ENCODE measurements at regions not wholly inside any gene's neighbourhood (a gene's known extent, or its start where the extent isn't known, plus 50 kb on each side); places are given as distances from the start of the nearest gene placed in this dataset.
"Not testable (repeated sequence)": the region's sequence is repeated elsewhere in the genome, so short reads cannot be mapped to it uniquely, and the experiment has no call there.

DNA sequence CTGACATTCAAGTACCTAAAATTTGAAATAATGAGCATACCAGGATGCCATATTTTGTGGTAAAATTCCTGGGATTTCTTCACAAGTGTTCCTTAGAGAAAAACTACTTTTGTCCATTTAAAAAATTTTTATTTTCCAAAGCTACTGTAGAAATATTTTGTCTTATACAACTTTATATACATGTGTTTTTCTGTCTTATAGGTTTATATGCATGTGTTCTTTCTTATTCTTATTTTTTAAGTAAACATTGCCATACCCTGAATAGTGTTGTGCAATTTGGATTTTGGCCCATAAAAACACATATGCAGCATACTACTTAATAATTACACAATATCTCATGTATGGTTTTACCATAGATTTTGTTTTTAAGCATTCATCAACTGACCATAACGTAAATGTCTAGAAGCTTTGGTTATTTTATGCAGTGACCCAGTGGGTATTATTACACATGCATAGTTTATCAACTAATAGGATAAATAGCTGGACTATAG, 1107.4 kb upstream of the SEL1L start:
- no peak for DNase-seq
- intact Hi-C loops (cut with DNase I): no loop called here

DNA sequence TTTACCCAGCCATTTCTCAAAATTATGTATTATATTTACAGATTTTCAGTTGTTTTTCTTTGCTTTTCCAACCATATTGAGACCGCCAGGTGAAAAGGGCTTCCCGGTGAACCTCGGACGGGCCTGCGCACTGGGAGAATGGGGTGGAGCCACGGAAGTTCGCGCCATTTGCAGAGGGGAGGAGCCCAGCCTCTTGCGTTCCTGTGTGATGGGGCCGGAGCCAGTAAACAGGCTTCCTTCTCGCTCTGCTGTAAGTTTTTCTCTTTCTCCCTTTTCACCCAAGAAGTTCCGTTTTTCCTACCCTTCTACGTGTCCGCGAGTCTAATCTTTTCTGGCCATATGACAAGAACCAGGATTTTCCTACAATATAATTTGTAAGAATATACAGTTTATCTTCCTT, 1108.8 kb upstream of the SEL1L start:
- intact Hi-C loops (cut with DNase I): no loop called here
- DNase-seq: peak in 7 of 10 donors; percentile 5 to 85 (median 37)

DNA sequence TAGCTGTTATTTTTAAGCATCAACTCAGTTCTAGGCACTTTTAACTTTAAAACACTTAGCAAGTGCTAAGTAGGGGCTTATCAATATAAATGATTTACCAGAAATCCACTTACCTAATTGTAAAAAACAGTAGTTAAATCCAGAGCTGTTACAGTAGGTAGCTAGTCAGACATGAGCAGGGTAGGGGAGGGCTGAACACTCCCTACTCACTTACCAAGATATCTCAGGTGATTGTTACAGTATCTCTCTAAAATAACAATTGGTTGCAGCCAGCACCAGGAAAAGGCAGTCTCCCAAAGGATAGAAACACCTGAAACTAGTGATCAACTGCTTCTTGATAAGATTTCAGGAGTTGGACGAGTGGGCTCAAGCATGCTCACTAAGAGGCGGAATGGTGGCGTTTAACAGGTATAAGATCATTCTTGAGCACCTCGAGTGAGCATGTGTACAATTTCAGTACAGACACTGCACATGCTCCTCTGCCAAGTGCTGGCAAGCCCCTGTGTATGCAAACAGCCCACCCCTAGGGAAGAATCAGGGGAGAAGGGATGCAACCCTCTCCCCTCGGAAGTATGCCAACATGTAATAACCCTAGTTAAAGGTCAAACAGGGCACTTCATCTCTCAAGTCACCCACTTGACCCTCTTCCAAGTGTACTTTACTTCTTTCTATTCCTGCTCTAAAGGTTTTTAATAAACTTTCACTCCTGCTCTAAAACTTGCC, 1113.6 kb upstream of the SEL1L start:
- intact Hi-C loops (cut with DNase I): no loop called here
- no peak for DNase-seq

GRCh38 chr14:82655770-82656169, 1122.1 kb upstream of the SEL1L start:
- no peak for DNase-seq
- intact Hi-C loops (cut with DNase I): no loop called here

DNA sequence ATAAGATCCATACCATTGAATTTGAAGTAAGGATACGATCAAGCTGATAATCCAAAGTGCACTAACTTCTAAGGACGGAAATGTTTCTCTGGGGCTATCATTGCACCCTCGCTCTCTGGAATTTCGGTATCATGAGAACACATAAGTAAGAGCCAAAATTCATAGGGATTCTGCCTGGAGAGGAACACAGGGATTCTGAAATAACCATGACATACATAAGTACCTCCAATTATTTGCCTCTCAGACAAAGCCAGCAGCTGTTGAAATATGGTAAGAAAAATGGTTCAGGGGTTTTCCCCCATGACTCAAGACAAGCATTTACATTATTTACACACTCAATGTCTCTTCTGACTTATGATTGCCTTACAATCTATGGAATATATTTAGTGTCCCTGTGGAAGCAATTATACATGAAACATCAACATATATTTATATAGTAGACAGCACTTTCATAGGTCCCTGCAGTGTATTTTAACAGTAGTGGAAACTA, 1123.6 kb upstream of the SEL1L start:
- no peak for DNase-seq
- intact Hi-C loops (cut with DNase I): no loop called here

- intact Hi-C loops (cut with DNase I): no loop called here
- DNase-seq: no peak
These were observed 1127.6 kb upstream of the SEL1L start for GRCh38 chr14:82661258-82661657.

GRCh38 chr14:82667006-82667405, 1133.4 kb upstream of the SEL1L start:
- no peak for DNase-seq
- intact Hi-C loops (cut with DNase I): no loop called here

DNA sequence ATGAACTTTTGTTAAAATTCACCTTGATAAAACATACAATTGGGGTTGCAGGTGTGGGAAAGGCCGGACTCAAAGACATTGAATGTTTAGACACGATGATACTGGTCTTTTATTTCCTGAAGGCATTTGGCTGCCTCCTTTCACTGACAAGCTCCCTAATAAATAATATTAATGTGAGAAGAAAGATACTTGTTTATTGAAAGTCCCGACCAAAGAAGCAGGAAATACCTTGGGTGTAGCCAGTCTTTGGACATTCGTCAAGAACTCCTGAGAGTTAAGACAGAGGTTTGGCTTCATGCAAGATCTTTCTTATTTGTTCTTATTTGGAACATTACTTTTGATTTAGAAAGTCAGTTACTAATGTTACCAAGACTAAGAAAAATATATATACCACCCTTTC, 1133.8 kb upstream of the SEL1L start:
- intact Hi-C loops (cut with DNase I): no loop called here
- DNase-seq: no peak

DNA sequence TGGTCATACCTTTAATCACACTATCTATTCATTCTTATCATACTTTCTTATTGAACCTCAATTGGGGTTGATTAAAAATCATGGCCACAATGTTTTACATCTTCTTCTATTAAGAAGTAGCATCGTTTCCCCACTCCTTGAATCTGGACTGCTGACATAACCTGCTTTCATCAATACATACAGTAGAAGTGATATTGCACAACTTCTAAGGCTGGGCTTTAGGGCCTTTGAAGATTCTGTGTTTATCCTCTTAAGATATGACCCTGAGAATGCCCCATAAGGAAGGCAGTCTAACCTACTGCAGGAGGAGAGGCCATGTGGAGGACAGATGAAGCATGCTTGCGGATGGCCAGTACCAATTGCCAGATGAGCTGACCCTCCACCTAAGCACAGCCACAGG, 1142.8 kb upstream of the SEL1L start:
- intact Hi-C loops (cut with DNase I): no loop called here

GRCh38 chr14:82689948-82690347, 1156.3 kb upstream of the SEL1L start:
- no peak for DNase-seq
- intact Hi-C loops (cut with DNase I): no loop called here

More for the DNA sequence above, 1142.8 kb upstream of the SEL1L start:
- DNase-seq: peak in 1 of 10 donors; percentile 33

DNA sequence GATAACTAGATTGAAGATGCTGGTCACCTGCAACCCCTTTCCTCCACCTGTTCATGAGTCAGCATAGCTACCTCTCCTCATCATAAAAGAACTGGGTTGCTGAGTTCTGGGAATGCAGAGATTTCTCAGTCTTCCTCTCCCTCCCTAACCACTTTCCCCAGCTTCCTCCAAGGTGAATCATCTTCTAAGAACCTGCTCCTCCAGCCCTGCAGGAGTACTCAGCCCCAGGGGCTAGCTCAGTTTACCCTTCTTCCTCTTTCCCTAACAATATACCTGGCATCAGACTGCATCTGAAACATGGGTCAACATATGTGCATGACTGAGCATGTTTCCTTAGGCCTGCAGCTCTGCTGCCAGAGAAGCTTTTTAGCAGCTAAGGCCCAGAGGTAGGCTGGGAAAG, 1157.5 kb upstream of the SEL1L start:
- intact Hi-C loops (cut with DNase I); DNase-seq: not testable (repeated sequence)

DNA sequence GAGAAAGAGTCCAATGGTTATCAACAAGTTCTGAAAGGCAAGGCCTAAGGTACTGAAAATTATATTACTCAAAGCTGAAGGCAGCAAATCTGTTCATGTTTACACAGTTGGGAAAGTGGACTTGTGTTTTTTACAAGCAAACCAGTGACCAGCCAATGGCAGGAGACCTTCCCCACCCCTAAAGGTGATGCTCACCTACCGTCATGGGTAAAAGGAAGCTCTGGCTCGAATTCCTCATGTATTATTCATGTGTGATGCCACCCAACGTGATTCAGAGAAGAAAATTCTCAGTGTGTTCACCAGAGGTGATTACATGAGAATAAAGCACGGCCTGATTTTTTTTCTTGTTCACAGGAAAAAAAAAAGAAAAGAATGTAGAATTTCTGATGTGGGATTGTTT, 1161.2 kb upstream of the SEL1L start:
- DNase-seq: no peak
- intact Hi-C loops (cut with DNase I): no loop called here

DNA sequence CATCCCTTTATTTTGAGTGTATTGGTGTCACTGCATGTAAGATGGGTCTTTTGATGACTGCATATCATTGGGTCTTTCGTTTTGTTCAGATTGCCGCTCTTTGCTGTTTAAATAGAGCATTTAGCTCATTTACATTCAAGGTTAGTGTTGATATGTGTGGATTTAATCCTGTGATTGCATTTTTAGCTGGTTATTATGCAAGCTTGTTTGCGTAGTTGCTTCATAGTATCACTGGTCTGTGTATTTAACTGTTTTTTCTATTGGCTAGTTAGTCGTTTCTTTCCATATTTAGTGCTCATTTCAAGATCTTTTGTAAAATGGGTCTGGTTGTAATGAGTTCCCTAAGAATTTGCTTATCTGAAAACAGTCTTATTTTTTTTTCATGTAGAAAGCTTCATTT, 1170.6 kb upstream of the SEL1L start:
- DNase-seq: no peak
- intact Hi-C loops (cut with DNase I): no loop called here

DNA sequence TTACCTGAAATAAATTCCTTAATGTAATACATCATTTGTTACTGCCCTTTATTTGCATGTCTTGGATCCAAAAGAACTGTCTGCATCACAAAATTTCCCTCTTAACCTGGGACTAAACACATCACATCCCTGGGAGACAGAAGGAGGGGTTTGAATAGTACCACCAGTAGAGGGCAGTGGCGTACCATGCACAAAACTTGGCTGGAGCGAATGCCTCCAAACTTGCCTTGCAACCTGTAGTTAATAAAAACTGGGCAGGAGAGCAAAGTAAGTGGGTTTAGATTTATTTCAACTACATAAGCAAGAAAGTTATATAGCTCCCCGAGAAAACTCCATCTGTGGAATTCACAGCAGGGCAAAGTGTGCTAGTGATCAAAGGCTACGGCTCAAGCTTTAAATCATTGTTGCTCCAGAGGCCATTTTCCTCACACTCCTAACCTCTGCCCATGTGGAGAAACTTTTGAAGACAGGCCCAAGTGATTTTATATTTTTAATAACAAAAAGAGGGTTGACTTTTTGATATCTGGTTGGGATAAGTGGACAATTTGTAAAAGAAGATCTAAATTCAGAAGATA, 1176.7 kb upstream of the SEL1L start:
- intact Hi-C loops (cut with DNase I): no loop called here
- peak in 6 of 10 donors; percentile 26 to 84 (median 66) for DNase-seq

GRCh38 chr14:82719617-82720016, 1186.0 kb upstream of the SEL1L start:
- intact Hi-C loops (cut with DNase I): no loop called here
- DNase-seq: no peak

- intact Hi-C loops (cut with DNase I): no loop called here
These were observed 1186.8 kb upstream of the SEL1L start for GRCh38 chr14:82720431-82720830.

DNA sequence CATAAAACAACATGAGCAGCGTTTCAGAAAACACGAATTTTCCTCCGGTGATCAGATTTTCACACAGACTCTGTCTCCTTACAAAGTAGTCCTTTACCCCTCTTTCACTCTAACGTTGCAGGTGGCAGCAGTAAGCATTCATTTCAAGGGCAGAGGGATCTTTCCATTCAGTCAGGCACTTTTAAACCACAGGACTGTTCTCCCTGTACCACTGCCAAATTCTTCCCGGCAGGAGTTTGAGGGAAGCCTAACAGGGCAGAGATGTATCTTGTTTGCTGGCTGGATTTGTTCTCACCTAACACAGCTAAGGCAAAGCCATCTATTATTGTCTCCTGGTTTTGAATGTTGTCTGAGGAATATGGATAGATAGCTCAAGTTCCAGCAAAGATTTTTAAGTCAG, 1187.3 kb upstream of the SEL1L start:
- DNase-seq: no peak
- intact Hi-C loops (cut with DNase I): no loop called here

More at GRCh38 chr14:82720431-82720830, 1186.8 kb upstream of the SEL1L start:
- no peak for DNase-seq

GRCh38 chr14:82724316-82724715, 1190.7 kb upstream of the SEL1L start:
- DNase-seq: no peak
- intact Hi-C loops (cut with DNase I): no loop called here

DNA sequence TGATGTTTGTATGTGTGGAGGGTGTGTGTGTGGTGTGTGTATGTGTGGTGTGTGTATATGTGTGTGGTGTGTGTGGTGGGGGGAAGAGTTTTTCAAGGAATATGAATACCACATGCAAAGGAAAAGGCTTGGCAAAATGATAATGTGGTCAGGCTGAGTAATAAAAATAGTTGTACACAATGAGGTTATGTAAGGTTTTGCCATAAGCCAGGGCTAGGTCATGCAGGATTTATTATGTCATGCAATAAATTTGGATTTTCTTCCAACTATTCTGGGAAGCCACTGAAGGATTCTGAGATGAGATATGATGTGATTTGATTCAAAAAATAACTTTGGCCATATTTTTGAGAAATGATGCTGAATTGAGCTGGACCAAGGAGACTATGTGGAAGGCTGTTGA, 1191.6 kb upstream of the SEL1L start:
- intact Hi-C loops (cut with DNase I): no loop called here
- no peak for DNase-seq

GRCh38 chr14:82731526-82731925, 1197.9 kb upstream of the SEL1L start:
- intact Hi-C loops (cut with DNase I): no loop called here

GRCh38 chr14:82740547-82740946, 1206.9 kb upstream of the SEL1L start:
- DNase-seq: no peak
- intact Hi-C loops (cut with DNase I): no loop called here

More at GRCh38 chr14:82731526-82731925, 1197.9 kb upstream of the SEL1L start:
- DNase-seq: no peak

DNA sequence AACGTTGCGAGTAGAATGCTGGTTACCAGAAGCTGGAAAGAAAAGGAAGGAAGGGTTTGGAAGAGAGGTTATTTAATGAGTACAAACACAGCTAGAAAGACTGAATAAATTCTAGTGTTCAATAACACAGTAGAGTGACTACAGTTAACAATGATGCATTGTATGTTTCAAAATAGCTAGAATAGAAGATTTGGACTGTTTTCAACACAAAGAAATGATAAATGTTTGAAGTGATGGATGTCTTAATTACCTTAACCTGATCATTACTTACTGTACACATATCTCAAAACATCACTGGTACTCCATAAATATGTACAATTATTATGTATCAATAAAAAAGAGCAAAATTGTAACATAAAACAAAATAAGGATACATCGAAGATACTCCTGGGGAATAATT, 1221.8 kb upstream of the SEL1L start:
- intact Hi-C loops (cut with DNase I): no loop called here

More for the DNA sequence above, 1221.8 kb upstream of the SEL1L start:
- no peak for DNase-seq

All from posterior cingulate gyrus (tissue), 11 donors.